ENCODE measurements at regions not wholly inside any gene's neighbourhood (a gene's known extent, or its start where the extent isn't known, plus 50 kb on each side); places are given as distances from the start of the nearest gene placed in this dataset.

- no peak for TF ChIP-seq GATA2 (IDR thresholded peaks at IDR 0.05; ENCODE audit: low read depth, low read length)
- TF ChIP-seq GATA3 (IDR thresholded peaks at IDR 0.05; ENCODE audit: low read depth, low read length): no peak
Measured at GRCh38 chr6:122005661-122006060, 393.8 kb upstream of the HSF2 start.

All from SH-SY5Y (cell line).